ENCODE measurements at regions not wholly inside any gene's neighbourhood (a gene's known extent, or its start where the extent isn't known, plus 50 kb on each side); places are given as distances from the start of the nearest gene placed in this dataset.

DNA sequence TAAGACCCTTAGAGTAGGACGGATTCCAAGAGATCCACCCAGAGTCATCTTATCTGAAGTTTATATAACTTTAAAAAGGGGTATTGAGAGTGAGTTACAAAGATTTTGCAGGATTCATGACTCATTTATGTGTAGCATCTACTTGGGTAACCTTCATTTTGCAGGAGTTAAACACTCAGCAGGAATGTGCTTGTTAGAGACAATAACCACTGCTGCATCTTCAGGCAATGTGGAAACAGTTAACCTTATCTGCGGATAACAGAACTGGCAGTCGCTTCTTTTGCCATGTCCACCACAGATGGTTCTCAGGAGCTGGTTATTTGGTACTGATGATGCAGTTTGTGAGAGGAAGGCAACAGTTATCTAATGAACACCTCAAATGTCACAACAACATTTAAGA, 417.9 kb upstream of the DDI1 start:
- TF ChIP-seq, protein P1, sequence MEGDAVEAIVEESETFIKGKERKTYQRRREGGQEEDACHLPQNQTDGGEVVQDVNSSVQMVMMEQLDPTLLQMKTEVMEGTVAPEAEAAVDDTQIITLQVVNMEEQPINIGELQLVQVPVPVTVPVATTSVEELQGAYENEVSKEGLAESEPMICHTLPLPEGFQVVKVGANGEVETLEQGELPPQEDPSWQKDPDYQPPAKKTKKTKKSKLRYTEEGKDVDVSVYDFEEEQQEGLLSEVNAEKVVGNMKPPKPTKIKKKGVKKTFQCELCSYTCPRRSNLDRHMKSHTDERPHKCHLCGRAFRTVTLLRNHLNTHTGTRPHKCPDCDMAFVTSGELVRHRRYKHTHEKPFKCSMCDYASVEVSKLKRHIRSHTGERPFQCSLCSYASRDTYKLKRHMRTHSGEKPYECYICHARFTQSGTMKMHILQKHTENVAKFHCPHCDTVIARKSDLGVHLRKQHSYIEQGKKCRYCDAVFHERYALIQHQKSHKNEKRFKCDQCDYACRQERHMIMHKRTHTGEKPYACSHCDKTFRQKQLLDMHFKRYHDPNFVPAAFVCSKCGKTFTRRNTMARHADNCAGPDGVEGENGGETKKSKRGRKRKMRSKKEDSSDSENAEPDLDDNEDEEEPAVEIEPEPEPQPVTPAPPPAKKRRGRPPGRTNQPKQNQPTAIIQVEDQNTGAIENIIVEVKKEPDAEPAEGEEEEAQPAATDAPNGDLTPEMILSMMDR (IDR thresholded peaks at IDR 0.05; ENCODE audit: extremely low read depth, insufficient read depth, missing control alignments): no peak
- no peak for DNase-seq (ENCODE audit: low spot score)
- in situ Hi-C loops (cut with MboI; ENCODE audit: low pct_unique_long_range_greater_than_20kb, low sequenced_read_pairs, unreplicated experiment): no loop called here

DNA sequence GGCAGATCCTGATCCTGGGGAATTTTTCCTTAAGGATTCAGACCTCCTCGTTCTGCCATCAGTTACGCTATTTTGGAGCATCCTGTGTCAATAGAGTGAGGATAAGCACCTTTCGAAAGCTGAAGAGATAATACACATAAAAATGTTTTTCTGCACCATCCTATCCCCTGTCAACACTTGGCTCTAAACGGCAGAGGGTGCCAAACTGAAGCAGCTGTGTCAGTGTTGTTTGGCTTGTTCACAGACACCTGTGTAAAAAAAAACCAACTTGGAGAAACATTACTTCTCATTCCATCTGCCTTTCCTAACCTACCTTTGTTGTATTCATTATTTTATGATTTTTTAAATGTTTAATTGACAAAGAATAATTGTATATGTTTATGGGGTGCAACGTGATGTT, 417.0 kb upstream of the DDI1 start:
- in situ Hi-C loops (cut with MboI; ENCODE audit: low pct_unique_long_range_greater_than_20kb, low sequenced_read_pairs, unreplicated experiment): no loop called here
- TF ChIP-seq, protein P1 (IDR thresholded peaks at IDR 0.05; ENCODE audit: extremely low read depth, insufficient read depth, missing control alignments): peak; percentile 20
- DNase-seq (ENCODE audit: low spot score): no peak

DNA sequence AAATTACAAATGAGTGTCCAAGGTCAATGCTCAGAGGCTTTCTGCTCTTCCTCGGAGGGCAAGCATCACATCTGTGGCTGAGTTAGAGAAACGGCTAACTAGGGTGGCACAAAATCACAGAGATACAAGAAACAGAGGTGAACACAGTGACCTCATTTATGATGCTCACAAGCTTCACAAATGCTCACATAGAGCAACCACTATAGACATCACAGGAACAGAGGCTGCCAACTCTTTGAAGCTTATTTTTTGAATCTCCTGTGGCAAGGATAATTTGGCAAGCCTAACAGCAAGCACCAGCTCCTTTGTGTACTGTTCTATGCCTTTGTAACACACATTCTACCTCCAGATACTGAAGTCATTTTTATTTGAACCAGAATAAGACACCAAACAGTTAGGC, 416.5 kb upstream of the DDI1 start:
- TF ChIP-seq, protein P1 (IDR thresholded peaks at IDR 0.05; ENCODE audit: extremely low read depth, insufficient read depth, missing control alignments): no peak
- no peak for DNase-seq (ENCODE audit: low spot score)
- in situ Hi-C loops (cut with MboI; ENCODE audit: low pct_unique_long_range_greater_than_20kb, low sequenced_read_pairs, unreplicated experiment): no loop called here

DNA sequence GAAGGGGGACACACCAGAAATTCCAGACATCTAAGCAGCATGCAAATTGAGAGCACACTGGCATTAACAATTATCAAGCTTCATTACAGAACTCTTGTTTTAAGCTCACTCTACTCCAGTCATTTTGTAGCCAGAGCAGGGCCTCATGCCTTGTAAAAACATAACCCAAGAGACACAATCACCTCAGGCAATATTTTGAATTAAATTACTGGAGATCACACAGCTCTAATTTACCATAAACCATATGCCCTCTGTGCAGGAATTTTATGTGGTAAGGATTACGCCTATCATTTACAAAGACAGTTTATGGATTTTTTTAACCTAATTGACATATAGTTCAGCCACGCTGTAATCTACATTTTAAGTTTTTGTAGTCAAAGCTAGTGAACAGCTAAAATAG, 414.1 kb upstream of the DDI1 start:
- in situ Hi-C loops (cut with MboI; ENCODE audit: low pct_unique_long_range_greater_than_20kb, low sequenced_read_pairs, unreplicated experiment): no loop called here
- TF ChIP-seq, protein P1 (IDR thresholded peaks at IDR 0.05; ENCODE audit: extremely low read depth, insufficient read depth, missing control alignments): no peak

DNA sequence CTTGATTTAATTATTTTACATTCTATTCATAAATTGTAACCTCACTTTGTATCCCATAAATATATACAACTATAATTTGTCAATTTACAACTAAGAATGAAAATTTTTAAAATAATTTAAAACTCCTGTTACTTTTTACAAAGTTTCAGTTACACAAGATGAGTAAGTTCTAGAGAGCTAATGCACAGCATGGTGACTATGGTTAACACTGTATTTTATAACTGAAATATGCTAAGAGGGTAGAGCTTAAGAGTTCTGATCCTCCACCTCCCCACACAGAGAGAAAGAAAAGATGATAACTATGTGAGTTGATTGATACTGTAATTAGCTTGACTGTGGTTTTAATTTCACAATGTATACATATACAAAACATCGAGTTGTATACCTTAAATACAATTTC, 412.5 kb upstream of the DDI1 start:
- TF ChIP-seq, protein P1 (IDR thresholded peaks at IDR 0.05; ENCODE audit: extremely low read depth, insufficient read depth, missing control alignments): no peak
- in situ Hi-C loops (cut with MboI; ENCODE audit: low pct_unique_long_range_greater_than_20kb, low sequenced_read_pairs, unreplicated experiment): no loop called here
- DNase-seq (ENCODE audit: low spot score): no peak

More for the DNA sequence above, 414.1 kb upstream of the DDI1 start:
- no peak for DNase-seq (ENCODE audit: low spot score)

DNA sequence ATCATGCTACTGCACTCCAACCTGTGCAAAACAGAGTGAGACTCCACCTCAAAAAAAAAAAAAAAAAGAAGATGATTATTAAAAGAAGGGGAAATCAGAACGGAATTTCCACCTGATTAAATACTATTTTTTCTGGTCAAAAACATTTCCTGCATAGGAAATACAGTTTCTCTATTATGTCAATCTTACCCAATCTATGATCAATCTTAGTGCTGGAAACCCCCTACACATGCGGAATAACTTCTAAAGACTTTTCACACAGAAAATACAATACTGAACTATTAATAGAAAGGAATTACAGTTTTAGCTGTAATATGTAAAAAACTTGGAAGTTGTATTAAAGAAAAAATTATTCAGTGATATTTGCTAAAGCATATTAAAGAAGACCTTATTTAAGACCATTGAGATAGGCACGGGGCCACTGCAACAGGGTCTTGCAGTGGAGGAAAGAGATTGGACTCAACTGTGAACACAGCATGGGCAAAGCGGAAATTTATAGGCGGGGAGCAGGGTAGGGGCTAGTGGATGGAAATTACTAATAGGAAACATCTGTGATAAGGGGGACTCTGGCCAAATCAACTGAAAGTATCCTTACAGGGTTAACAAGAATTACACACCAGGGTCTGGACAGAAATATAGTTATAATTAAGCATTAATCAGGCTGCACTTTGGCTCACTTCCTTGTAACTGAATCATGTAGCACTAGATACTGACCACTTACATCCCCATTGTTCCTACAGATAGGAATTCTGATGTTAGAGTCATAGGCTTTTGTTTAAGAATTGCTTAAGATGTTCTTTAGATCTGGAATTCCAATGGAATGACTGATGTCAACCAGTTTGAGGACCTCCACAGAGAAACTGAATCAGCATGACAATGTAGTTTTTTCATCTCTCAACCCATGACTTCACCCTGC, 411.5 kb upstream of the DDI1 start:
- TF ChIP-seq, protein P1 (IDR thresholded peaks at IDR 0.05; ENCODE audit: extremely low read depth, insufficient read depth, missing control alignments): no peak
- no peak for DNase-seq (ENCODE audit: low spot score)
- in situ Hi-C loops (cut with MboI; ENCODE audit: low pct_unique_long_range_greater_than_20kb, low sequenced_read_pairs, unreplicated experiment): no loop called here
